Thyroid gland (tissue), 4 donors: ENCODE measurements at regions not wholly inside any gene's neighbourhood (a gene's known extent, or its start where the extent isn't known, plus 50 kb on each side); places are given as distances from the start of the nearest gene placed in this dataset.
A peak's percentile ranks its signal among the peaks of the same experiment; 100 is the strongest.

Experiments used
- DNase-seq, 2 donors: peaks; one replicate each; pipeline ENCODE4 v3.0.0-alpha.2; 2019
- H3K27ac ChIP-seq, 3 donors: fragments of 200-600 bp; sonication (generic); 1 replicate in 2 of 3; 2 replicates in 1 of 3; pipeline ENCODE4 v1.5.1; 2016 to 2019; ENCODE audit warnings: mild to moderate bottlenecking in 1 of 3, moderate library complexity in 1 of 3
- H3K27me3 ChIP-seq: fragments of 200-600 bp; sonication (generic); one replicate; pipeline ENCODE4 v1.5.1; 2019
- H3K36me3 ChIP-seq, 2 donors: fragments of 200-600 bp; sonication (generic); one replicate each; pipeline ENCODE4 v1.5.1; 2016 to 2019
- H3K4me1 ChIP-seq, 2 donors: fragments of 200-600 bp; sonication (generic); one replicate each; pipeline ENCODE4 v1.5.1; 2017 to 2019
- H3K4me3 ChIP-seq, 3 donors: fragments of 200-600 bp; sonication (generic); replicated peaks in 1 of 3; 1 replicate in 2 of 3; 2 replicates in 1 of 3; pipeline ENCODE4 v1.5.1; 2016; ENCODE audit warnings: mild to moderate bottlenecking in 1 of 3
- H3K9me3 ChIP-seq: fragments of 200-600 bp; sonication (generic); one replicate; pipeline ENCODE4 v1.5.1; 2017
- CTCF ChIP-seq, 6 experiments: fragments of 200-600 bp in 3 of 6; fragments of 450-650 bp in 3 of 6; sonication (generic) in 3 of 6; IDR thresholded peaks; one replicate each; pipeline ENCODE4 v1.5.1; 2016 to 2019; ENCODE audit warnings: antibody characterized with exemption in 6 of 6, mild to moderate bottlenecking in 2 of 6, inconsistent platforms in 1 of 6, moderate library complexity in 1 of 6
- POLR2A ChIP-seq, 2 donors: fragments of 450-650 bp; IDR thresholded peaks; one replicate each; pipeline ENCODE4 v1.6.1; 2017; ENCODE audit warnings: antibody characterized with exemption in 2 of 2, mild to moderate bottlenecking in 2 of 2, moderate library complexity in 1 of 2
- WGBS, 2 donors: methylation state at CpG; one replicate each; pipeline ENCODE4 v1.1.5; 2017; 5-methylcytosine and 5-hydroxymethylcytosine counted together
- intact Hi-C: fragments of 100-400 bp; cut with DNase I; formaldehyde crosslinking; loops from one replicate; pipeline ENCODE4 v1.15.1; 2023

- TF ChIP-seq POLR2A (IDR thresholded peaks at IDR 0.05) (no peak), CTCF (IDR thresholded peaks at IDR 0.05) (no peak)
- WGBS, 2 donors = 91% methylated on average over 8 of the region's 8 CpGs
- H3K27ac ChIP-seq = no peak overlapping the region
- no peak overlapping the region for H3K4me3 ChIP-seq
- H3K4me1 ChIP-seq = no peaks in the 10 kb centered on the region
- H3K36me3 ChIP-seq = no peaks in the 10 kb centered on the region
- no peaks in the 10 kb centered on the region for H3K27me3 ChIP-seq
- no peaks in the 10 kb centered on the region for H3K9me3 ChIP-seq
- DNase-seq = no peak
- intact Hi-C loops = no loop called here
Observed at GRCh38 chr9:108193026-108193710, 662.6 kb downstream of the ACTL7B start.

- Histone ChIP-seq H3K36me3 (no peaks in the 10 kb centered on the region), H3K4me1 (no peaks in the 10 kb centered on the region), H3K4me3 (no peak overlapping the region), H3K27me3 (no peaks in the 10 kb centered on the region), H3K9me3 (no peaks in the 10 kb centered on the region), H3K27ac (no peak overlapping the region)
- intact Hi-C loops = no loop called here
- 59 to 67% methylated on average over 4 of the region's 4 CpGs for WGBS, 2 donors
- TF ChIP-seq POLR2A (IDR thresholded peaks at IDR 0.05) (no peak), CTCF (IDR thresholded peaks at IDR 0.05) (no peak)
- DNase-seq = no peak
Observed at GRCh38 chr9:108191065-108191464, 664.7 kb downstream of the ACTL7B start.

GRCh38 chr9:108188976-108189375, 666.8 kb downstream of the ACTL7B start:
- intact Hi-C loops = no loop called here

DNA sequence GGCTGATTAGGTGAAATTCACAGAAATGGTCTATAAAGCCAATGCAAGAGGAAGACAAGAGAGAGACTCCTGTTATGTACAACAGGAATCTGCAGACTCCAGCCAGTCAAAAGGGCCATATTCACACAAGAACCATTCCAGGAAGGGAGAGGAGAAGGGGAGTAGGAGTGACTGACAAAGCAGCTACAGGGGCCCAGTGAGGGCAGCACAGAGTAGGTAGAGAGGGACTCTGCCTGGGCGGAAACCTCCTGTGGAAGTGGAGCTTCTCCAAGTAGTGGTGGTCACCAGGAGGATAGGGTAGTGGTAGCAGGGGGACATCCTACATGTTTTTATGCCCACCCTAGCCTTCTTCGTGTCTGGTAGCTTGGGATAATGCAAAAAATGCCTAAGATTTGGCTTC, 667.3 kb downstream of the ACTL7B start:
- Histone ChIP-seq H3K36me3 (no peaks in the 10 kb centered on the region), H3K27me3 (no peaks in the 10 kb centered on the region), H3K4me1 (no peaks in the 10 kb centered on the region), H3K27ac (no peak overlapping the region), H3K9me3 (no peaks in the 10 kb centered on the region), H3K4me3 (no peak overlapping the region)
- TF ChIP-seq CTCF (IDR thresholded peaks at IDR 0.05) = no peak
- no peak for TF ChIP-seq POLR2A (IDR thresholded peaks at IDR 0.05)
- 72 to 89% methylated on average over 2 of the region's 2 CpGs for WGBS, 2 donors
- no peak for DNase-seq
- intact Hi-C loops = no loop called here

More at GRCh38 chr9:108188976-108189375, 666.8 kb downstream of the ACTL7B start:
- no peaks in the 10 kb centered on the region for H3K9me3 ChIP-seq
- H3K27me3 ChIP-seq = no peaks in the 10 kb centered on the region
- no peak overlapping the region for H3K27ac ChIP-seq
- no peaks in the 10 kb centered on the region for H3K36me3 ChIP-seq
- H3K4me3 ChIP-seq = no peak overlapping the region
- no peak for DNase-seq
- no peaks in the 10 kb centered on the region for H3K4me1 ChIP-seq
- no peak for TF ChIP-seq CTCF (IDR thresholded peaks at IDR 0.05)
- no peak for TF ChIP-seq POLR2A (IDR thresholded peaks at IDR 0.05)
- 54 to 70% methylated on average over 2 of the region's 2 CpGs for WGBS, 2 donors

GRCh38 chr9:108186642-108187395, 669.0 kb downstream of the ACTL7B start:
- Histone ChIP-seq H3K9me3 (no peaks in the 10 kb centered on the region), H3K4me1 (no peaks in the 10 kb centered on the region), H3K36me3 (no peaks in the 10 kb centered on the region), H3K27me3 (no peaks in the 10 kb centered on the region), H3K4me3 (no peak overlapping the region), H3K27ac (no peak overlapping the region)
- 72 to 92% methylated on average over 3 of the region's 3 CpGs for WGBS, 2 donors
- DNase-seq = peak; percentile 8 to 14
- intact Hi-C loops = no loop called here
- TF ChIP-seq POLR2A (IDR thresholded peaks at IDR 0.05) = no peak
- no peak for TF ChIP-seq CTCF (IDR thresholded peaks at IDR 0.05)
